ENCODE measurements at regions not wholly inside any gene's neighbourhood (a gene's known extent, or its start where the extent isn't known, plus 50 kb on each side); places are given as distances from the start of the nearest gene placed in this dataset.

DNA sequence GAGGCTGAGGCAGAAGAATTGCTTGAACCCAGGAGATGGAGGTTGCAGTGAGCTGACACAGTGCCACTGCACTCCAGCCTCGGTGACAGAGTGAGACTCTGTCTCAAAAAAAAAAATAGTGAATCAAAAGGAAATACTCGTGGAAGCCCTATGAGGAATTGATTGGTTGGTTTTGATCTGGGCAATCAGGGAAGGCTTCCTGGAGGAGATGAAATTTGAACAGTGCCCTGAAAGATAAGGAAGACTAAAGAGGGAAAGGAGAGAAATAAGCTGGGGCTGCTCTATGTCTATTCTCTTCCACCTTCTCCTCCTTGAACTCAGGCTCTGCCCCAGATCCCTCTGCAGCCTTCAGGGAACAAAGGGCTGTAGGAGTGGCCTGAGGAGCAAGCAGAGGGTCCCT, 54.1 kb downstream of the IRF2BPL start:
- DNase-seq (ENCODE audit: low read depth in 2 of 2) = no peak

GRCh38 chr14:76971549-76971948, 57.0 kb downstream of the IRF2BPL start:
- DNase-seq (ENCODE audit: low read depth in 2 of 2) = no peak

GRCh38 chr14:76968621-76969063, 59.9 kb downstream of the IRF2BPL start:
- DNase-seq (ENCODE audit: low read depth in 2 of 2) = no peak

DNA sequence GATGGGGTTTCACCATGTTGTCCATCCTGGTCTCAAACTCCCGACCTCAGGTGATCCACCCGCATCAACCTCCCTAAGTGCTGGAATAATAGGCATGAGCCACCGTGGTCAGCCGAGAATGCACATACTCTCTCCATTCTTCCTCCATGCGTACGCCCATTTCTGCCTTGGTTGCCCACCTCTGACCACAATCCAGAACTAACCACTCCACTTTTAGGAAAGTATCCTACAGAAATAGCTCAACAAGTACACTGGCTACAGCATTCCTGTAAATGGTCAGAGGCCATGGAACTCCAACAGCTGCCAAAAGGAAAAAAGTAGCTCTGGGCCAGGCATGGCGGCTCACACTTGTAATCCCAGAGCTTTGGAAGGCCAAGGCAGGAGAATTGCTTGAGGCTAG, 60.7 kb downstream of the IRF2BPL start:
- DNase-seq (ENCODE audit: low read depth in 2 of 2) = no peak

GRCh38 chr14:76965232-76965631, 63.3 kb downstream of the IRF2BPL start:
- no peak for DNase-seq (ENCODE audit: low read depth in 2 of 2)

- DNase-seq (ENCODE audit: low read depth in 2 of 2) = peak in 1 of 2 donors; percentile 36
Measured at GRCh38 chr14:76964695-76965094, 63.8 kb downstream of the IRF2BPL start.

- DNase-seq (ENCODE audit: low read depth in 2 of 2) = no peak
Measured at GRCh38 chr14:76963372-76963771, 65.1 kb downstream of the IRF2BPL start.

DNA sequence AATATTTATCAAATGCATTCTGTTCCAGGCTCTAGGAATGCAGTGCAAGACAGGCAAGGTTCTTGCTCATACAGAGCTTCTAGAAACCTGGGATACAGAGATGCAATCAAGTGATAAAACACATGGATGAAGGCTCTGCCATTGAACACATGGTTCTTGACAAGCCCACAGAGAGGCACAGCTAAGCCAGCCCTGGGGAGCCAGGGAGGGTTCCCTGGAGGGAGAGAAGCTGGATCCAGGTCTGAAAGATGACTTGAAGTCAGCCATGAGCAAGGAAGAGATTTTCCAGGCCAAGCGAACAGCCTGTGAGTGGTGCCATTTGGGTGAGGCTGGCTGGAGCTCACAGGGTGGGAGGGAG, 66.2 kb downstream of the IRF2BPL start:
- no peak for DNase-seq (ENCODE audit: low read depth in 2 of 2)

DNA sequence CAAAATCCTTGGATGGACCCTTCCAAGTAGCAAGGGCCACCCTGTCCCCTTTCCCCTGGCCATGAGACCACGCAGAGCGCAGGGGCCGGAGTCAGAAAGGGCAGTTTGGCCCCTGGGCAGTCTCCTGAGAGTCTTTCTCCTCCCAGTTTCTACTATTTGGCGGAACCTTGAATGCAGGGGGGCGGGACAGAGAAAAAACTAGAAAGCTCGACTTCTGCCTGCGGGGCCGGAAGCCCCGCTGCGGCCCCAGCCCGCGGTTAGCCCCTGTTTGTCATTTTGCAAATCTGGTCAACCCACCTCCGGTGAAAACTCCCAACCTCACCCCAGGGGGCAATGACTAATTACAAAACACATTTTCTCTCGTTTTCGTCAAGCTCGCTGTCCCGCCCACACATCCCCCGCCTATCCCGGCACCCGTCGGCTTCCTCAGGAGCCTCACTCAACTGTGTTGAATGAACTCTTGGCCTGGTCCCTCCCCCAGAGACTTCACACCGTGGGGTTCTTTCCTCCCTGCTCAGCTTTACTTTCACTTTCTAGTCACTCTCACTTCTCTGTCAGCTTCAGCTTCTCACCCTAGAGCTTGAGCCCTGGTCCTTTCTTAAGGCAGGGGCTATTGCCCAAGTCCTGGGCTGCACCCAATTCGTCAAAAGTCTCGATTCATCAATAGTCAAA, 66.7 kb downstream of the IRF2BPL start:
- peak; percentile 97 to 98 for DNase-seq (ENCODE audit: low read depth in 2 of 2)

DNA sequence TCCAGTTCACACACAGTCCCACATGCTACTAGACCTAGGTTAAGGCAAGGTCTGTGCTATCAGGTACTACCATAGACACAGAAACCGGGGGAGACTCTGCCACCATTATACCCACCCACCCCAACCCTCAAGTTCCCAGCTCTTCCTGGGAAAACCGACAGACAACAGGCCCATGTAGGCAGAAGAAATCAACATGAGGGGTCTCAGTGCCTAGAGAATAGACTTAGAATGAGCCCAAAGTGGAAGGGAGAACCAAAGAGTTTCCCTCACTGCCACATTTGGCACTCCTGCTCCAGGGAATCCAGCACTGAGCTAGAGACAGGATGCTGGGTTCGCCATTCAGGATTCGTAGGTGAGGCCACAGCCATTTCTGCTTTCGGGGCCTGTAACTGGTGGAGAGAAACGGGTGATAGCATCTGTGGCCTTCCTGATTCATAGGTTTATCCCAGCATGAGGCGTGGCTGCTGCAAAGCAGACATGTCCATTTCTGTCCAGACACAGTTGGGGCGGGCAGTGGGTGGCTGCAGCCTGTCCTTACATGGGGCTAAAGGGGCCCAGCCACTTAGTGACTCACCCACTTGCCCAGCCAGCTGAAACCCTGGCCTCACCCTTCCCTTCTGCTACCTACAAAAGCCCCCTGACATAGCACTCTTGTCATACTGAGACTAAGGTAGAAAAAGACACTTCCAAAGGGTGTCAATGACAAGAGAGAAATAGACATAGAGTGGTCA, 69.4 kb downstream of the IRF2BPL start:
- no peak for DNase-seq (ENCODE audit: low read depth in 2 of 2)

DNA sequence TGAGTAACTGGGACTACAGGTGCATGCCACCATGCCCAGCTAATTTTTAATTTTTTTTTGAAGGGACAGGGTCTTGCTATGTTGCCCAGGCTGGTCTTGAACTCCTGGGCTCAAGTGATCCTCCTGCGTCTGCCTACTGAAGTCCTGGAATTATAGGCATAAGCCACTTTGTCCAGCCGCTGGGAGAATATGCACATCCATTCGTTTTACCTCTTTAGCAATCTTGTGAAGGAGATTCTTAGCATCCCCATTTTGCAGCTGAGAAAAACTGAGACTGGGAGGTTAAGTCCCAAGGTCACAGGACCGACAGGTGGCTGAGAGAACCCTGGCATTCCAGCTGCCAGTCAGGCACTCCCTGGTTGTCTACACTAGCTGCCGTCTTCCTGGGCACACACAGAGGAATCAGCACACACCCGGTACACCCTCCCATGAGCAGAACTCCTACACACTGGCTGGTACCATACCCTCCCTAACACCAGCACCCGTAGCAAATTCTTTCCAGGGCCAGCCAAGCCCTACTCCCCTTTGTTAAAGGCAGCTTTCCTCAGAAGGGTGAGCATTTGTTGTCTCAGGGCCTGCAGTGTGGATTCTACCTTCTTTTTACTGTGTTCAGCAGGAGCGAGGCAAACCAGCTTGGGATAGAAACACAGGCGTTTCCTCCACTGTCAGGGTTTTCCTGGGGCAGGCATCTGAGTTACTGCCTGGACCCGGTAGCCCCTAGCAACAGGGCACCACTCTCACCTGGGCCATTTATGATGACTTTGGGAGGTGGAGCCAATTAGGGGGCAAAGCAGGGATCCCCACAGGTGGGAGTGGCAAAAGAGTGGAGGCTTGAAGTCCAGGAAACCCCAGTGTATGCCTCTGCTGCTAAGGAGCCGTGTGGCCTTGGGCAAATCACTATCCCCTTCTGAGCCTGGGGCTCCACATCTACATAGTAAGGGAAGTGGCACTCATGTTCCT, 70.2 kb downstream of the IRF2BPL start:
- DNase-seq (ENCODE audit: low read depth in 2 of 2) = no peak

DNA sequence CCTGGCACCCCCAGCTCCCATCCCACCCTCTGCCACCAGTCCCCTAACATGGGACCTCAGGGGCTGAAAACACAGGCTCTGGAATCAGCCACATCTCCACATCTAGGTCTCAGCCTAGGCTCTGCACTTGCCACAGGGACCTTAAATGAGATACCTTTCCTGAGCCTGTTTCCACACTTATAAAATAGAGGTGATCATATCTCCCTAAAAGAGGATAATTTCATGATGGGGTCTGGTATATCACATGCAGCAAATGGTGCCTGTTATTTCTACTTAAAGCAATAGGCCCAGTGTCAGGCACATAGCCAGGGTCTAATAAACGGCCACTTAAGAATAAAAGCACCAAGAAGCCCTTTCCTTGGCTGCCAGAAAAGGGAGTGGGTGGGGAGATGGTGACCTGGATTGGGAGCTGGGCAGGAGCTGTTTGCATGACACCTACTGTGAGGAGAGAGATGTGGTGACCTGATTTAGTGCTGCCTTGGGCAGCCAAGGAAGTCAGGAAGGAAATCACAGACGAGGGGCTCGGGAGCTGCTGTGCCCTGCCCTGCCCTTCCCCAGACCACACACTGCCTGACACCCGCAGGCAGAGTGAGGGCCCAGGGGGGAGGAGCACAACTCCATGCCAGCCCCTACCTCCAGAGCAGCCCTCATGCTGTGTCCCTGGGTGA, 71.2 kb downstream of the IRF2BPL start:
- DNase-seq (ENCODE audit: low read depth in 2 of 2) = no peak

DNA sequence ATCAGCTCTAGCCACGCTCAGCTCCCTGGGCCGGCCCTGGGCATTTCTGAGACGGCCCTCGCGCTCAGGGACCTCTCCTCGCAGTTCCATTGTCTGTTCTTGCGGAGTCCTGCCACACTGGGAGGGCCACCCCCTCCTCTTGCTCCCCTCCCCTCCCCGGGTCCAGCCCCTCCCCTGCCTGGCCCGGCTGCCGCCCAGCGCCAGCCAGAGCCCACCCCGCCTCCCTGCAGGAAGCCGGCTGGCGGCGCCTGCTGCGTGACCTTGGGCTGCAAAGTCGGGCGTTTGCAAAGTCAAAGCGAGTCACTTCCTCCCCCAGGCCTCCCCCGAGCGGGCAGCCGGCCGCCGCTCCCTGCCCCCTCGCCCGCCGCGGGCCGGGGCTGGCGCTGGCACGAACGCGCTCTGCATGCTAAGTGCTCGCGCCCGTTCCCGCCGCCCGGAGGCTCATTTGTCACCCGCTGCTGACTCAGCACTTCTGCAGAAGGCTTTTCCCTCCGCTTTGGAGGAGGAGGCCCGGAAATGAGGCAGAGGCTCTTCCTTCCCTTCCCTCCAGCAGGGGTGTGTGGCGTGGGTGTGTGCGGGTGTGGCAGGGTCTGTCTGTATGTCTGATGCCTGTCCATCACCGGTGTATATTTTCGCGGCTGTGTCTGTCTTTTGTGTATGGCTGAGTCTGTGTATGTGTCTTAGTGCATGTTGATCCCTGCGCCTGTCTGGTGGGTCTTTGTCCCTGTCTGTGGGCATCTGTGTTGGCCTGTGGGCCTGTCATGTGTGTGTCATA, 72.0 kb downstream of the IRF2BPL start:
- DNase-seq (ENCODE audit: low read depth in 2 of 2) = peak; percentile 83 to 85

DNA sequence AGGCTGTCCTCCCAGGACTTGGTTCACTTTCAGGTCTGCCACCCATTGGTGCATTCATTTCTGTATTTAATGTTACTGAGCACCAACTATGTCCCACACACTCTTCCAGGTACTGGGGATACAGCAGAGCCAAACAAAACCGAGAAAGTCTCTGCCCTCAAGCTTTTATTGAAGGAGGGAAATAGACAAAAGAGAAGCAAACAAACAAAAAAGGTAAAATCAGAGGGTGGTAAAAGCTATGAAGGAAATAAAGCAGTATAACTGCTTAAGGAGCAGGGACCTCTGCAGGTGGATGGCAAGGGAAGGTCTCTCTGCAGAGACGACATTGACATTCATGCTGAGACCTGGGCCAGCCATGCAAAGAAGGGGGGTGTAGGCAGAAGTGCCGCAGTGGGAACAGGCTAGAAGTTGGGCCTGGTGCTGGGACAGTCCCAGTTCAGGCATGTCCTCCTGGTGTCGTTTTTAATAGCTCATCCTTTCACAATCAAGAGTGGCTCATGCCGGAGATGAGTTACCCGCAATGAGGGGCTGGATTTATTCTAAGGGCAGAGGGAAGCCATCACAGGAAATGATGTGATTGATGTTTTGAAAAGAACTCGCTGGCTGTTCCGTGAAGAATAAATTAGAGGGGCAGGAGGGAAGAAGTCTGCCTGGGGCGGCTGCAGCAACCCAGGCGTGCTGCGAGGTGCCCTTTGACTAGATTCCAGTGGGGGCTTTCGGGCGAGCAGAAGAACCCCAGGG, 72.8 kb downstream of the IRF2BPL start:
- DNase-seq (ENCODE audit: low read depth in 2 of 2) = peak in 1 of 2 donors; percentile 57

DNA sequence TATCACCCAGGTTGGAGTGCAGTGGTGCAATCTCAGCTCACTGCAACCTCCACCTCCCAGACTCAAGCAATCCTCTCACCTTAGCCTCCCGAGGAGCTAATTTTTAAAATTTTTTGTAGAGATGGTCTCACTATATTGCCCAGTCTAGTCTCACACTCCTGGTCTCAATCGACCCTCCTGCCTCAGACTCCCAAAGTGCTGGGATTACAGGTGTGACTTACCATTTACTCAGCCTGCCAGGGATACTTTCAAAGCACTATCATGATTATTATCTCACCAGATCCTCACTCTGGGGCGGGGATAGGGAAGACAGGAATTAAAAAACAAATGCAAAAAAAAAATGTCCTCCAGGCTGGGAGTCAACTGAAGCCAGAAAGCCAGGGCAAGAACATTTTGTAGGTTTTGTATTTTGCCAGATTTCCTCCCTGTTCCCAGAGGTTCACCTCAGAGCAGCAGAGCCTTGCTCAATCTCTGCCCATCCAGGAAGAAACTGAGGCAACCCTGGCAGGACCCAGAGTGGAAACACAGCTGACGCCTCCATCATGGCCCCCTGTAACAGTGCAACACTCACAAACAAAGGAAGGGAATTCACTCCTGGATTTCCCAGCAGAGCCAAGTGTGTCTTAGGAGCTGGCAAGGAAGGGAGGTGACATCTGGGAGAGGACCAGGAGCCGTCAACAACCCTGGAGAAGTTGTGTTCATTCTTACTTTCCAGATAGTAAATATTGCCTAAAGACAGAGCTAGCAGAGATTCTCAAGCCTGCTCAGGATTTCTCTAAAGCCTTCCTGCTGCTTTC, 73.9 kb downstream of the IRF2BPL start:
- DNase-seq (ENCODE audit: low read depth in 2 of 2) = no peak

- DNase-seq (ENCODE audit: low read depth in 2 of 2) = no peak
Measured at GRCh38 chr14:76953311-76953945, 75.1 kb downstream of the IRF2BPL start.

DNA sequence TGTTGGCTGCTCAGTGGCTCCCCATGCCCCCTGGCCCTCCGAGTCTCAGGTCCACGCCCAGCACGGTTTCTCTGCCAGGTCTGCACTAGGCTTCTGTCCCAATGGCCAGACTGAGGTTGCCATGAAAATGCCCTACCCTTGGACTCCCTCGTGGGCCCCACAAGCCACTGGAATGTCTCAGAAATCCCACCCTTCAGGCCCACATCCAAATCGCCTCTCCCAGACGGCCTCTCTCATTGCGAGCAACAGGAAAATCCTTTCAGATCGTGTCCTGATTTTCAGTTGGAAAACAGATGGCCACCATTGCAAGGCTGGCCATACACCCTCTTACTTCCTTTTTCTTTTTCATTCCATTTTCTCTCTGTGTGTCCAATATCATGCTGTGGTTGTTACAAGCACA, 77.3 kb downstream of the IRF2BPL start:
- no peak for DNase-seq (ENCODE audit: low read depth in 2 of 2)

DNA sequence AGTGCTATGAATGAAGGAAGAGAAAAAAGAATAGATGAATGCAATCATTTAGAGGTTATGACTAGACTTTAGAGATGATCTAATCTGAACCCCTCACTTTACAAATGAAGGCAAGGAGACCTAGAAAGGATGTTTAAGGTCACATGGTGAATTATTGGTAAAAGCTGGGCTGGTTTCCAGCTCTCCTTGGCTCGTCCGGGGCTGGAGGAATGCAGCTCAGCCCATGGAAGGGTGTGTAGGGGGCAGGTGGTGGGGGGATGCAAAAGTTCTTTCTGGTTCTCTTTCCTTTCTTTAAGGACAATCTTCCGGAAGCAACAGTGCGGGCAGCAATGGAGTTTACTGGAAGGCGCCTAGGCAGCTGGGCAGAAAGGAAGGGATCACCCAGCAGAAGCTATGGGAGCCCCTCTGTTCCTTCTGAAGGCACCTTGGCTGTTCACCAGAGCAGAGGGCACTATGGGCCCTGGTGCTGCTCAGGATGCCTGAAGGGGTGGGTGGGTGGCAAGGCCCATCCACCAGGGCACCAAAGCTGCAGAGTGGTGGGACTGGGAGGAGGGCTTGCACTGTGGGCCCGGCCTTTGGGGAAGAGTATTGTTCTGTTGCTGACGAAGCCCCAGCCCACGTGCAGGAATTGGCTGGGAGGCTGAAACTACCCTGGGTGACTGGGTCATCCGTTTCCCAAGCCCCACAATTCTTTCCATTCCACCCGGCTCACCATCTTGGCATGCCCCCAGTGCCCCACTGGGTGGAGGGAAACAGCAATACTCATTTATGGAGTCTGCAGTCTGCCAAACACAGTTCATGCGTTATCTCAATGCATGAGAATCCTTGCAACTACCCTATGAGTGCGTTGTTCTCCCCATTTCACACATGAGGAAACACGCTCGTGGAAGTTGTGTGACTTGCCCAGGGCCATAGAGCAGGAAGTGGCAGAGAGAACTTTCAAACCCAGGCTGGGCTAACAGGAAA, 78.2 kb downstream of the IRF2BPL start:
- DNase-seq (ENCODE audit: low read depth in 2 of 2) = no peak

Measured in stimulated activated CD4-positive, alpha-beta T cell treated with anti-CD3 and anti-CD28 coated beads, Interleukin-4, amount 100 ng/mL, for 48 hours (primary cell).